HepG2 (cell line): ENCODE measurements at regions not wholly inside any gene's neighbourhood (a gene's known extent, or its start where the extent isn't known, plus 50 kb on each side); places are given as distances from the start of the nearest gene placed in this dataset.

Experiments used
- AHR ChIP-seq: IDR thresholded peaks from 2 replicates; pipeline ENCODE4 v1.6.1; 2018; ENCODE audit warnings: missing genetic modification reagents, missing compliant biosample characterization
- ERF ChIP-seq: IDR thresholded peaks from 2 replicates; pipeline ENCODE4 v1.6.1; 2018; ENCODE audit warnings: missing biosample characterization, missing genetic modification reagents
- GABPB1 ChIP-seq: IDR thresholded peaks from 2 replicates; pipeline ENCODE4 v1.6.1; 2016; ENCODE audit warnings: mild to moderate bottlenecking, missing genetic modification reagents, moderate library complexity, missing compliant biosample characterization
- MAFF ChIP-seq: IDR thresholded peaks from 2 replicates; pipeline ENCODE4 v1.6.1; 2011; ENCODE audit warnings: low read depth, low read length, improper control_type of control experiment
- MED1 ChIP-seq: sonication (generic); formaldehyde crosslinking; IDR thresholded peaks from 2 replicates; pipeline ENCODE4 v1.4.0; 2020; ENCODE audit warnings: missing genetic modification reagents
- NAIF1 ChIP-seq: sonication (generic); formaldehyde crosslinking; IDR thresholded peaks from 2 replicates; pipeline ENCODE4 v1.5.0; 2020; ENCODE audit warnings: mild to moderate bottlenecking, missing genetic modification reagents, borderline replicate concordance
- NFKBIZ ChIP-seq: IDR thresholded peaks from 2 replicates; pipeline ENCODE4 v1.6.1; 2018; ENCODE audit warnings: missing genetic modification reagents, missing compliant biosample characterization
- REPIN1 ChIP-seq: sonication (generic); formaldehyde crosslinking; IDR thresholded peaks from 2 replicates; pipeline ENCODE4 v1.8.0; 2022; ENCODE audit warnings: missing genetic modification reagents, low read depth, mild to moderate bottlenecking, borderline replicate concordance
- SP140L ChIP-seq: sonication (generic); formaldehyde crosslinking; IDR thresholded peaks from 2 replicates; pipeline ENCODE4 v1.4.0; 2020; ENCODE audit warnings: missing genetic modification reagents, borderline replicate concordance
- THYN1 ChIP-seq: sonication (generic); formaldehyde crosslinking; IDR thresholded peaks from 2 replicates; pipeline ENCODE4 v1.8.1; 2023; ENCODE audit warnings: low read depth, mild to moderate bottlenecking, moderate library complexity, missing genetic modification reagents, borderline replicate concordance
- U2AF1 ChIP-seq: fragments of 200-400 bp; formaldehyde crosslinking; optimal IDR thresholded peaks from 2 replicates; pipeline ENCODE3; 2017; ENCODE audit warnings: mild to moderate bottlenecking, low read depth, low read length
- YEATS2 ChIP-seq: sonication (generic); formaldehyde crosslinking; IDR thresholded peaks from 2 replicates; pipeline ENCODE4 v1.4.0; 2020; ENCODE audit warnings: missing genetic modification reagents, borderline replicate concordance
- ZBTB7B ChIP-seq: sonication (generic); formaldehyde crosslinking; IDR thresholded peaks from 2 replicates; pipeline ENCODE4 v1.4.0; 2020; ENCODE audit warnings: missing genetic modification reagents
- ZFP41 ChIP-seq: sonication (generic); formaldehyde crosslinking; IDR thresholded peaks from 2 replicates; pipeline ENCODE4 v1.4.0; 2020; ENCODE audit warnings: mild to moderate bottlenecking, missing genetic modification reagents, borderline replicate concordance
- ZFP82 ChIP-seq: sonication (generic); formaldehyde crosslinking; IDR thresholded peaks from 2 replicates; pipeline ENCODE4 v1.5.1; 2020; ENCODE audit warnings: mild to moderate bottlenecking, missing genetic modification reagents, borderline replicate concordance
- ZGPAT ChIP-seq: IDR thresholded peaks from 2 replicates; pipeline ENCODE4 v1.6.1; 2016; ENCODE audit warnings: mild to moderate bottlenecking
- ZIK1 ChIP-seq: sonication (generic); formaldehyde crosslinking; IDR thresholded peaks from 2 replicates; pipeline ENCODE4 v1.5.0; 2020; ENCODE audit warnings: mild to moderate bottlenecking, low read depth, missing genetic modification reagents, borderline replicate concordance
- ZNF180 ChIP-seq: sonication (generic); formaldehyde crosslinking; IDR thresholded peaks from 2 replicates; pipeline ENCODE4 v1.4.0; 2020; ENCODE audit warnings: low read depth, missing genetic modification reagents, borderline replicate concordance
- ZNF547 ChIP-seq: sonication (generic); formaldehyde crosslinking; IDR thresholded peaks from 2 replicates; pipeline ENCODE4 v1.5.1; 2020; ENCODE audit warnings: mild to moderate bottlenecking, missing genetic modification reagents
- ZNF564 ChIP-seq: sonication (generic); formaldehyde crosslinking; IDR thresholded peaks from 2 replicates; pipeline ENCODE4 v1.8.1; 2023; ENCODE audit warnings: mild to moderate bottlenecking, missing genetic modification reagents
- ZNF598 ChIP-seq: sonication (generic); formaldehyde crosslinking; IDR thresholded peaks from 2 replicates; pipeline ENCODE4 v1.5.1; 2020; ENCODE audit warnings: mild to moderate bottlenecking, missing genetic modification reagents, borderline replicate concordance
- ZNF619 ChIP-seq: sonication (generic); formaldehyde crosslinking; IDR thresholded peaks from 2 replicates; pipeline ENCODE4 v1.4.0; 2020; ENCODE audit warnings: mild to moderate bottlenecking, missing genetic modification reagents
- ZNF781 ChIP-seq: sonication (generic); formaldehyde crosslinking; IDR thresholded peaks from 2 replicates; pipeline ENCODE4 v1.5.1; 2020; ENCODE audit warnings: borderline replicate concordance, mild to moderate bottlenecking, missing genetic modification reagents; ENCODE audit errors: not compliant biosample characterization
- ZNF83 ChIP-seq: sonication (generic); formaldehyde crosslinking; IDR thresholded peaks from 2 replicates; pipeline ENCODE4 v1.4.0; 2020; ENCODE audit warnings: missing genetic modification reagents, mild to moderate bottlenecking, borderline replicate concordance
- TF ChIP-seq, protein P1 (sequence below): IDR thresholded peaks from 2 replicates; pipeline ENCODE4 v1.6.1; 2016; ENCODE audit warnings: mild to moderate bottlenecking, missing biosample characterization, missing genetic modification reagents
- TF ChIP-seq, protein P2 (sequence below): sonication (generic); formaldehyde crosslinking; IDR thresholded peaks from 2 replicates; pipeline ENCODE4 v1.4.0; 2020; ENCODE audit warnings: missing genetic modification reagents

GRCh38 chr10:28991333-28992270 is 297.3 kb upstream of the LYZL1 start (continued):
- TF ChIP-seq ZFP82 (CRISPR knock-in tag), result peak; percentile 88; the same call in 1 of the 2 replicates
- TF ChIP-seq ZFP41 (CRISPR knock-in tag), result no peak
- no peak for TF ChIP-seq ZNF547
- no peak for TF ChIP-seq U2AF1
- TF ChIP-seq ZNF83 (CRISPR knock-in tag), result no peak
- no peak for TF ChIP-seq MED1 (CRISPR knock-in tag)
- no peak for TF ChIP-seq AHR (CRISPR knock-in tag)
- TF ChIP-seq NAIF1 (CRISPR knock-in tag), result no peak
- TF ChIP-seq THYN1, result no peak
- TF ChIP-seq ZNF781, result no peak
- TF ChIP-seq ERF (CRISPR knock-in tag), result 0 out of 2 replicates have a peak, but pooled peaks have one; percentile 43
- TF ChIP-seq, protein P1, sequence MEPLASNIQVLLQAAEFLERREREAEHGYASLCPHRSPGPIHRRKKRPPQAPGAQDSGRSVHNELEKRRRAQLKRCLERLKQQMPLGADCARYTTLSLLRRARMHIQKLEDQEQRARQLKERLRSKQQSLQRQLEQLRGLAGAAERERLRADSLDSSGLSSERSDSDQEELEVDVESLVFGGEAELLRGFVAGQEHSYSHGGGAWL (CRISPR knock-in tag), result no peak
- no peak for TF ChIP-seq ZNF619 (CRISPR knock-in tag)
- no peak for TF ChIP-seq NFKBIZ
- TF ChIP-seq ZNF598 (CRISPR knock-in tag), result no peak
- peak; percentile 63; the same call in 1 of the 2 replicates for TF ChIP-seq REPIN1 (CRISPR knock-in tag)
- TF ChIP-seq ZBTB7B, result no peak
- TF ChIP-seq YEATS2 (CRISPR knock-in tag), result no peak; the same call in 1 of the 2 replicates
- TF ChIP-seq MAFF, result no peak
- TF ChIP-seq, protein P2, sequence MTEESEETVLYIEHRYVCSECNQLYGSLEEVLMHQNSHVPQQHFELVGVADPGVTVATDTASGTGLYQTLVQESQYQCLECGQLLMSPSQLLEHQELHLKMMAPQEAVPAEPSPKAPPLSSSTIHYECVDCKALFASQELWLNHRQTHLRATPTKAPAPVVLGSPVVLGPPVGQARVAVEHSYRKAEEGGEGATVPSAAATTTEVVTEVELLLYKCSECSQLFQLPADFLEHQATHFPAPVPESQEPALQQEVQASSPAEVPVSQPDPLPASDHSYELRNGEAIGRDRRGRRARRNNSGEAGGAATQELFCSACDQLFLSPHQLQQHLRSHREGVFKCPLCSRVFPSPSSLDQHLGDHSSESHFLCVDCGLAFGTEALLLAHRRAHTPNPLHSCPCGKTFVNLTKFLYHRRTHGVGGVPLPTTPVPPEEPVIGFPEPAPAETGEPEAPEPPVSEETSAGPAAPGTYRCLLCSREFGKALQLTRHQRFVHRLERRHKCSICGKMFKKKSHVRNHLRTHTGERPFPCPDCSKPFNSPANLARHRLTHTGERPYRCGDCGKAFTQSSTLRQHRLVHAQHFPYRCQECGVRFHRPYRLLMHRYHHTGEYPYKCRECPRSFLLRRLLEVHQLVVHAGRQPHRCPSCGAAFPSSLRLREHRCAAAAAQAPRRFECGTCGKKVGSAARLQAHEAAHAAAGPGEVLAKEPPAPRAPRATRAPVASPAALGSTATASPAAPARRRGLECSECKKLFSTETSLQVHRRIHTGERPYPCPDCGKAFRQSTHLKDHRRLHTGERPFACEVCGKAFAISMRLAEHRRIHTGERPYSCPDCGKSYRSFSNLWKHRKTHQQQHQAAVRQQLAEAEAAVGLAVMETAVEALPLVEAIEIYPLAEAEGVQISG (CRISPR knock-in tag), result 0 out of 2 replicates have a peak, but pooled peaks have one; percentile 27
- TF ChIP-seq ZNF180 (CRISPR knock-in tag), result no peak
- TF ChIP-seq SP140L (CRISPR knock-in tag), result no peak
- no peak for TF ChIP-seq ZIK1 (CRISPR knock-in tag)
- 0 out of 2 replicates have a peak, but pooled peaks have one; percentile 37 for TF ChIP-seq ZGPAT (CRISPR knock-in tag)
- TF ChIP-seq GABPB1 (CRISPR knock-in tag), result no peak
- no peak for TF ChIP-seq ZNF564 (CRISPR knock-in tag)
